Adrenal gland (tissue), 9 donors: ENCODE measurements at regions not wholly inside any gene's neighbourhood (a gene's known extent, or its start where the extent isn't known, plus 50 kb on each side); places are given as distances from the start of the nearest gene placed in this dataset.

Source experiments
- DNase-seq, 7 donors: peaks; one replicate each; pipeline ENCODE4 v3.0.0-alpha.2; 2019 to 2020
- H3K27ac ChIP-seq, 5 donors: fragments of 200-600 bp; sonication (generic) in 4 of 5; 1 replicate in 3 of 5; 2 replicates in 2 of 5; pipeline versions ENCODE4 v1.5.1 to v1.8.0; 2016 to 2020; ENCODE audit warnings: mild to moderate bottlenecking in 1 of 5
- H3K27me3 ChIP-seq: fragments of 200-600 bp; 2 replicates; pipeline ENCODE4 v1.8.0; 2021
- H3K36me3 ChIP-seq, 2 donors: fragments of 200-600 bp; replicated peaks in 1 of 2; 1 replicate in 1 of 2; 2 replicates in 1 of 2; pipeline versions ENCODE4 v1.5.1 to v1.8.0; 2018 to 2022
- H3K4me1 ChIP-seq, 2 donors: fragments of 200-600 bp; replicated peaks in 1 of 2; 1 replicate in 1 of 2; 2 replicates in 1 of 2; pipeline versions ENCODE4 v1.5.1 to v1.8.0; 2018 to 2021
- H3K4me3 ChIP-seq, 4 donors: fragments of 200-600 bp; sonication (generic) in 3 of 4; one replicate each; pipeline ENCODE4 v1.5.1; 2016 to 2018
- H3K9me3 ChIP-seq, 3 donors: fragments of 200-600 bp; sonication (generic) in 1 of 3; replicated peaks in 1 of 3; 1 replicate in 2 of 3; 2 replicates in 1 of 3; pipeline versions ENCODE4 v1.5.1 to v1.8.0; 2016 to 2021
- CTCF ChIP-seq, 6 experiments: fragments of 450-650 bp in 4 of 6; fragments of 200-600 bp in 2 of 6; sonication (generic) in 1 of 6; IDR thresholded peaks; 1 replicate in 5 of 6; 2 replicates in 1 of 6; pipeline versions ENCODE4 v1.5.1 to v1.8.0; 2016 to 2021; ENCODE audit warnings: antibody characterized with exemption in 6 of 6, mild to moderate bottlenecking in 2 of 6, moderate library complexity in 1 of 6
- POLR2A ChIP-seq, 2 donors: fragments of 450-650 bp; IDR thresholded peaks; one replicate each; pipeline ENCODE4 v1.6.1; 2017; ENCODE audit warnings: antibody characterized with exemption in 2 of 2, mild to moderate bottlenecking in 2 of 2, moderate library complexity in 1 of 2
- WGBS, 4 donors: extraction: QIAGEN DNeasy Blood & Tissue Kit in 2 of 4; methylation state at CpG; one replicate each; pipeline versions ENCODE4 v1.1.5 to v1.1.7; 2013 to 2017; 5-methylcytosine and 5-hydroxymethylcytosine counted together
- intact Hi-C, 2 donors: fragments of 100-400 bp; cut with DNase I; formaldehyde crosslinking; loops; one replicate each; pipeline versions ENCODE4 v1.14.1 to v1.15.0; 2022 to 2023
- donor health status: healthy with polysubstance abuse.
- donor health status: Bipolar disorder and iron deficiency.
- donor health status: DM: yes; HTN: yes; CAD: no.
- donor health status: DM: no; HTN: no; CAD: no.
- donor health status: DM: no; HTN: no; CAD: no.

- WGBS, 4 donors = 87 to 91% (median 90%) methylated on average over 4 of the region's 4 CpGs
Measured at GRCh38 chr2:53342248-53342647, 425.4 kb upstream of the CHAC2 start.

GRCh38 chr2:53334610-53335009 is 433.0 kb upstream of the CHAC2 start:
- intact Hi-C loops = no loop called here
- Histone ChIP-seq H3K36me3 (no peaks in the 10 kb centered on the region), H3K9me3 (no peaks in the 10 kb centered on the region), H3K27ac (no peak overlapping the region), H3K4me1 (no peaks in the 10 kb centered on the region), H3K27me3 (no peaks in the 10 kb centered on the region), H3K4me3 (no peak overlapping the region)
- WGBS, 4 donors = 58 to 66% (median 64%) methylated on average over 4 of the region's 4 CpGs
- no peak for DNase-seq
- TF ChIP-seq CTCF (IDR thresholded peaks at IDR 0.05) = no peak
- TF ChIP-seq POLR2A (IDR thresholded peaks at IDR 0.05) = no peak

More at GRCh38 chr2:53342248-53342647, 425.4 kb upstream of the CHAC2 start:
- TF ChIP-seq CTCF (IDR thresholded peaks at IDR 0.05) = no peak
- TF ChIP-seq POLR2A (IDR thresholded peaks at IDR 0.05) = no peak
- intact Hi-C loops = no loop called here
- Histone ChIP-seq H3K9me3 (no peaks in the 10 kb centered on the region), H3K36me3 (no peaks in the 10 kb centered on the region), H3K4me3 (no peak overlapping the region), H3K27ac (no peak overlapping the region), H3K27me3 (no peaks in the 10 kb centered on the region), H3K4me1 (no peaks in the 10 kb centered on the region)
- DNase-seq = no peak

GRCh38 chr2:53331667-53332066 is 435.9 kb upstream of the CHAC2 start:
- 66 to 92% (median 81%) methylated on average over 2 of the region's 2 CpGs for WGBS, 4 donors
- Histone ChIP-seq H3K27me3 (no peaks in the 10 kb centered on the region), H3K4me3 (no peak overlapping the region), H3K27ac (no peak overlapping the region), H3K4me1 (no peaks in the 10 kb centered on the region), H3K9me3 (no peaks in the 10 kb centered on the region), H3K36me3 (no peaks in the 10 kb centered on the region)
- TF ChIP-seq CTCF (IDR thresholded peaks at IDR 0.05) (no peak), POLR2A (IDR thresholded peaks at IDR 0.05) (no peak)
- no peak for DNase-seq
- intact Hi-C loops = no loop called here

GRCh38 chr2:53317861-53318260 is 449.7 kb upstream of the CHAC2 start:
- Histone ChIP-seq H3K4me1 (no peaks in the 10 kb centered on the region), H3K9me3 (no peaks in the 10 kb centered on the region), H3K27ac (no peak overlapping the region), H3K36me3 (no peaks in the 10 kb centered on the region), H3K4me3 (no peak overlapping the region), H3K27me3 (no peaks in the 10 kb centered on the region)
- TF ChIP-seq CTCF (IDR thresholded peaks at IDR 0.05) (no peak), POLR2A (IDR thresholded peaks at IDR 0.05) (no peak)
- DNase-seq = no peak
- 39 to 59% (median 55%) methylated on average over 5 of the region's 5 CpGs for WGBS, 4 donors
- intact Hi-C loops = no loop called here
